ENCODE measurements at regions not wholly inside any gene's neighbourhood (a gene's known extent, or its start where the extent isn't known, plus 50 kb on each side); places are given as distances from the start of the nearest gene placed in this dataset.

DNA sequence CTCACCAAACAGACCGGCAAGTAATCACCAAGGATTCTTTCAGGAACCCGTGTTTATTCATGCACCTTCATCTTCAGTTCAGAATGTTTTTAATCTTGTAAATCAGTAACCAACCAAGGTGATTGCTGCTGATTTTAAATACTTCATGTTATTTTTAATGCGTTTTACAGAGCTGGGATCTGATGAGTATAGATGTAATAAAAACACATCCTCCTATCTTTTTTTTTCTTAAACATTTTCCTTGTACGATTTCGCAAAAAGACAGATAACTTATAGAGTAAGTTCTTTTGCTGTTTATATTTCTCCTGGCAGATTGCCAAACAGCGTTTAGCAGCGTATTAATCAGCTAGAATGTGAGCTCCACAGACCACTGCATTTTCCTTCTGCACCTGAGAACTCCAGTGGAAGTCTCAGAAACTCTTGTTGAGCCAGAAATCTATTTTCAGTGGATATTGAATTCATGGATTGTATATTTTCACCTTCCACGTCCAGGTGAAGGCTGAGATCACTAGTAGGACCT lies 397.8 kb upstream of the NRP1 start:
- Histone ChIP-seq H3K36me3 (ENCODE audit: low read depth, missing control alignments) (no peaks in the 10 kb centered on the region), H3K4me3 (no peak overlapping the region), H3K4me1 (no peaks in the 10 kb centered on the region), H3K27ac (no peak overlapping the region), H3K27me3 (no peaks in the 10 kb centered on the region), H3K9me3 (no peaks in the 10 kb centered on the region)
- intact Hi-C loops (cut with DNase I; ENCODE audit: low total_unique reads) = no loop called here
- DNase-seq = no peak
- TF ChIP-seq, protein P1, sequence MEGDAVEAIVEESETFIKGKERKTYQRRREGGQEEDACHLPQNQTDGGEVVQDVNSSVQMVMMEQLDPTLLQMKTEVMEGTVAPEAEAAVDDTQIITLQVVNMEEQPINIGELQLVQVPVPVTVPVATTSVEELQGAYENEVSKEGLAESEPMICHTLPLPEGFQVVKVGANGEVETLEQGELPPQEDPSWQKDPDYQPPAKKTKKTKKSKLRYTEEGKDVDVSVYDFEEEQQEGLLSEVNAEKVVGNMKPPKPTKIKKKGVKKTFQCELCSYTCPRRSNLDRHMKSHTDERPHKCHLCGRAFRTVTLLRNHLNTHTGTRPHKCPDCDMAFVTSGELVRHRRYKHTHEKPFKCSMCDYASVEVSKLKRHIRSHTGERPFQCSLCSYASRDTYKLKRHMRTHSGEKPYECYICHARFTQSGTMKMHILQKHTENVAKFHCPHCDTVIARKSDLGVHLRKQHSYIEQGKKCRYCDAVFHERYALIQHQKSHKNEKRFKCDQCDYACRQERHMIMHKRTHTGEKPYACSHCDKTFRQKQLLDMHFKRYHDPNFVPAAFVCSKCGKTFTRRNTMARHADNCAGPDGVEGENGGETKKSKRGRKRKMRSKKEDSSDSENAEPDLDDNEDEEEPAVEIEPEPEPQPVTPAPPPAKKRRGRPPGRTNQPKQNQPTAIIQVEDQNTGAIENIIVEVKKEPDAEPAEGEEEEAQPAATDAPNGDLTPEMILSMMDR (IDR thresholded peaks at IDR 0.05) = no peak
- TF ChIP-seq POLR2A (IDR thresholded peaks at IDR 0.05) = no peak
- 71 to 72% methylated on average over 8 of the region's 8 CpGs for WGBS, 2 donors

DNA sequence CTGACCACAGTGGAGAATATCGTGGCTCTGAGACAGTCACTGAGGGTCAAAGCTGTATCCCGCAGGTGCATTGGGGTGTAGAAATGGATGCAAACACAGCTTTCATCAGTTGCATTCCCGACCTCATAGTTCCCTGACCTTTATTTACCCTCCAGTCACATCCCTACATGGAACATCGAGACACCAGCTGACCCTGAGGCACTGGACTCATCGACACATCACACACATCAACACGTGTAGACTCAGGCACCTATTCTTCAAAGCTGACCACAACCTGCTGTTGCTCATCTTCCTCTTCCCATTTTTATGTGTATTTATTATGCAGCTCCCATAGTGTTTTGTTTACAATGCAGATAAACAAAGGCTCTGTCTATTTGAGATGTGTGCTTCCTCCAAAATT lies 396.9 kb upstream of the NRP1 start:
- intact Hi-C loops (cut with DNase I; ENCODE audit: low total_unique reads) = no loop called here
- 78 to 89% methylated on average over 6 of the region's 6 CpGs for WGBS, 2 donors
- no peak for TF ChIP-seq POLR2A (IDR thresholded peaks at IDR 0.05)
- TF ChIP-seq, protein P1 (IDR thresholded peaks at IDR 0.05) = no peak
- H3K4me1 ChIP-seq = no peaks in the 10 kb centered on the region
- no peaks in the 10 kb centered on the region for H3K9me3 ChIP-seq
- H3K27me3 ChIP-seq = no peaks in the 10 kb centered on the region
- DNase-seq = no peak
- no peaks in the 10 kb centered on the region for H3K36me3 ChIP-seq (ENCODE audit: low read depth, missing control alignments)
- H3K4me3 ChIP-seq = no peak overlapping the region
- H3K27ac ChIP-seq = no peak overlapping the region

GRCh38 chr10:33725430-33725829 lies 391.0 kb upstream of the NRP1 start:
- intact Hi-C loops (cut with DNase I; ENCODE audit: low total_unique reads) = no loop called here

GRCh38 chr10:33723181-33723580 lies 388.7 kb upstream of the NRP1 start:
- H3K36me3 ChIP-seq (ENCODE audit: low read depth, missing control alignments) = no peaks in the 10 kb centered on the region
- intact Hi-C loops (cut with DNase I; ENCODE audit: low total_unique reads) = no loop called here
- TF ChIP-seq, protein P1 (IDR thresholded peaks at IDR 0.05) = no peak
- TF ChIP-seq POLR2A (IDR thresholded peaks at IDR 0.05) = no peak
- H3K27me3 ChIP-seq = no peaks in the 10 kb centered on the region
- H3K27ac ChIP-seq = no peak overlapping the region
- no peak for DNase-seq
- no peak overlapping the region for H3K4me3 ChIP-seq
- peaks cover 13% of the 10 kb centered on the region for H3K4me1 ChIP-seq
- no peaks in the 10 kb centered on the region for H3K9me3 ChIP-seq
- 69 to 97% methylated on average over 2 of the region's 2 CpGs for WGBS, 2 donors

More at GRCh38 chr10:33725430-33725829, 391.0 kb upstream of the NRP1 start:
- H3K36me3 ChIP-seq (ENCODE audit: low read depth, missing control alignments) = no peaks in the 10 kb centered on the region
- H3K27me3 ChIP-seq = no peaks in the 10 kb centered on the region
- H3K4me1 ChIP-seq = no peaks in the 10 kb centered on the region
- 93 to 96% methylated on average over 4 of the region's 4 CpGs for WGBS, 2 donors
- H3K4me3 ChIP-seq = no peak overlapping the region
- no peaks in the 10 kb centered on the region for H3K9me3 ChIP-seq
- no peak for DNase-seq
- TF ChIP-seq, protein P1 (IDR thresholded peaks at IDR 0.05) = no peak
- no peak for TF ChIP-seq POLR2A (IDR thresholded peaks at IDR 0.05)
- no peak overlapping the region for H3K27ac ChIP-seq

DNA sequence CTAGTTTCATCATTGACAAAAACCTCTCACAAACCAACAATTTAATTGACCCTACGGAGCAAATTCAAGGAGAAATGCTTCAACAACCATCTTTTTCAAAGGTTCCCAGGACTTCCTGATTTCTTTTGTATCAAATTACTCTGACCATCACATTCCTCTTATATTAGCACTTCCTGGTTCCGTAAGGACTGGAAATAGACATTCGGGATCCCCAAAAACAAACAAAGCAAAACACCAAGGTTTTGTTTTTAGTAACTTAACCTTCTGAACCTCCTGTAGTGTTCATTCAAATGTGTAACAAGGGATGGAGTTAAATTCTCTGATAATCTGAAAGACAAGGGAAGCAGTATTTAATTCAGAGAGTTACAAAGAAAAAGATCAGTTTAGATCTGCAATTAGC lies 387.6 kb upstream of the NRP1 start:
- no peak overlapping the region for H3K4me3 ChIP-seq
- DNase-seq = no peak
- no peaks in the 10 kb centered on the region for H3K36me3 ChIP-seq (ENCODE audit: low read depth, missing control alignments)
- WGBS, 2 donors = 29 to 52% methylated on average over 3 of the region's 3 CpGs
- intact Hi-C loops (cut with DNase I; ENCODE audit: low total_unique reads) = no loop called here
- no peaks in the 10 kb centered on the region for H3K9me3 ChIP-seq
- peaks cover 14% of the 10 kb centered on the region for H3K4me1 ChIP-seq
- H3K27me3 ChIP-seq = no peaks in the 10 kb centered on the region
- TF ChIP-seq, protein P1 (IDR thresholded peaks at IDR 0.05) = no peak
- TF ChIP-seq POLR2A (IDR thresholded peaks at IDR 0.05) = no peak
- no peak overlapping the region for H3K27ac ChIP-seq
